Activated T-cell treated with anti-CD3 and anti-CD28 coated beads, Interleukin-2, amount 50 U/mL, for 72 hours (primary cell): ENCODE measurements at regions not wholly inside any gene's neighbourhood (a gene's known extent, or its start where the extent isn't known, plus 50 kb on each side); places are given as distances from the start of the nearest gene placed in this dataset.

Source experiments
- ATAC-seq, 2 donors: fragments of 150-1000 bp; cut with Tn5 transposase; replicated peaks in 1 of 2; 2 replicates each; pipeline ENCODE4 v1.10.0; 2021; ENCODE audit warnings: moderate library complexity in 2 of 2, mild to moderate bottlenecking in 1 of 2
- DNase-seq, 2 donors: peaks; one replicate each; pipeline ENCODE4 v3.0.0; 2021 to 2022; ENCODE audit warnings: mixed read lengths in 1 of 2
- H3K27ac Mint-ChIP-seq: one replicate; pipeline ENCODE4 v1.8.0; 2022; ENCODE audit warnings: mild to moderate bottlenecking, moderate library complexity, mixed read lengths
- H3K27me3 Mint-ChIP-seq: one replicate; pipeline ENCODE4 v1.8.0; 2022; ENCODE audit warnings: low read depth, mixed read lengths
- H3K36me3 Mint-ChIP-seq, 2 donors: one replicate each; pipeline ENCODE4 v1.8.0; 2022; ENCODE audit warnings: mixed read lengths in 2 of 2, mild to moderate bottlenecking in 1 of 2; ENCODE audit not compliant: insufficient read depth in 2 of 2
- H3K4me1 Mint-ChIP-seq: one replicate; pipeline ENCODE4 v1.8.0; 2022; ENCODE audit warnings: low read depth, mixed read lengths
- H3K4me3 Mint-ChIP-seq, 2 donors: one replicate each; pipeline ENCODE4 v1.8.0; 2022; ENCODE audit warnings: mild to moderate bottlenecking in 2 of 2, mixed read lengths in 2 of 2, moderate library complexity in 2 of 2
- H3K9me3 Mint-ChIP-seq, 2 donors: one replicate each; pipeline ENCODE4 v1.8.0; 2022; ENCODE audit warnings: mixed read lengths in 2 of 2

GRCh38 chr10:3549118-3549517 is 235.9 kb downstream of the KLF6 start:
- no peak for ATAC-seq
- Mint-ChIP-seq H3K4me3 (no peak overlapping the region), H3K4me1 (peaks cover 1% of the 10 kb centered on the region)

GRCh38 chr10:3548702-3549101 is 236.3 kb downstream of the KLF6 start:
- ATAC-seq (no peak), DNase-seq (no peak)
- H3K4me1 Mint-ChIP-seq = no peaks in the 10 kb centered on the region
- H3K27ac Mint-ChIP-seq = no peak overlapping the region
- no peak overlapping the region for H3K4me3 Mint-ChIP-seq
- peaks cover 0 to 3% of the 10 kb centered on the region in 2 donors for H3K9me3 Mint-ChIP-seq
- no peaks in the 10 kb centered on the region for H3K36me3 Mint-ChIP-seq
- H3K27me3 Mint-ChIP-seq = peaks cover 15% of the 10 kb centered on the region

More at GRCh38 chr10:3549118-3549517, 235.9 kb downstream of the KLF6 start:
- Mint-ChIP-seq H3K9me3 (peaks cover 0 to 3% of the 10 kb centered on the region in 2 donors), H3K27ac (no peak overlapping the region), H3K36me3 (no peaks in the 10 kb centered on the region), H3K27me3 (peaks cover 15% of the 10 kb centered on the region)
- DNase-seq = no peak

- H3K4me3 Mint-ChIP-seq = no peak overlapping the region
- no peaks in the 10 kb centered on the region for H3K4me1 Mint-ChIP-seq
- H3K27ac Mint-ChIP-seq = no peak overlapping the region
- H3K27me3 Mint-ChIP-seq = peaks cover 15% of the 10 kb centered on the region
- H3K9me3 Mint-ChIP-seq = peaks cover 0 to 3% of the 10 kb centered on the region in 2 donors
- no peaks in the 10 kb centered on the region for H3K36me3 Mint-ChIP-seq
- DNase-seq (no peak), ATAC-seq (no peak)
These were observed 236.9 kb downstream of the KLF6 start for GRCh38 chr10:3548076-3548475.

- Mint-ChIP-seq H3K27me3 (peaks cover 25% of the 10 kb centered on the region), H3K27ac (no peak overlapping the region), H3K4me1 (no peaks in the 10 kb centered on the region), H3K4me3 (no peak overlapping the region), H3K9me3 (peaks cover 0 to 3% of the 10 kb centered on the region in 2 donors), H3K36me3 (no peaks in the 10 kb centered on the region)
- no peak for DNase-seq
- ATAC-seq = no peak
These were observed 240.4 kb downstream of the KLF6 start for GRCh38 chr10:3544561-3544960.

- DNase-seq (no peak), ATAC-seq (no peak)
- H3K9me3 Mint-ChIP-seq = peaks cover 0 to 3% of the 10 kb centered on the region in 2 donors
- peaks cover 6% of the 10 kb centered on the region for H3K4me1 Mint-ChIP-seq
- H3K36me3 Mint-ChIP-seq = no peaks in the 10 kb centered on the region
- H3K27me3 Mint-ChIP-seq = peaks cover 10% of the 10 kb centered on the region
- H3K27ac Mint-ChIP-seq = no peak overlapping the region
- H3K4me3 Mint-ChIP-seq = no peak overlapping the region
These were observed 242.8 kb downstream of the KLF6 start for GRCh38 chr10:3542185-3542611.

GRCh38 chr10:3539696-3540383 is 245.2 kb downstream of the KLF6 start:
- peaks cover 10% of the 10 kb centered on the region for H3K27me3 Mint-ChIP-seq
- H3K9me3 Mint-ChIP-seq = no peaks in the 10 kb centered on the region
- ATAC-seq (no peak), DNase-seq (no peak)
- H3K4me1 Mint-ChIP-seq = peaks cover 6% of the 10 kb centered on the region
- H3K27ac Mint-ChIP-seq = no peak overlapping the region
- H3K36me3 Mint-ChIP-seq = no peaks in the 10 kb centered on the region
- no peak overlapping the region for H3K4me3 Mint-ChIP-seq

GRCh38 chr10:3538656-3539531 is 246.1 kb downstream of the KLF6 start:
- ATAC-seq = peak in 1 of 2 donors; percentile 31
- peak; percentile 4 to 15 for DNase-seq
- Mint-ChIP-seq H3K36me3 (no peaks in the 10 kb centered on the region), H3K27me3 (peaks cover 10% of the 10 kb centered on the region), H3K4me1 (peaks cover 6% of the 10 kb centered on the region), H3K4me3 (no peak overlapping the region), H3K27ac (no peak overlapping the region), H3K9me3 (no peaks in the 10 kb centered on the region)

GRCh38 chr10:3538291-3538655 is 246.7 kb downstream of the KLF6 start:
- ATAC-seq (no peak), DNase-seq (no peak)
- peaks cover 6% of the 10 kb centered on the region for H3K4me1 Mint-ChIP-seq
- no peaks in the 10 kb centered on the region for H3K9me3 Mint-ChIP-seq
- no peak overlapping the region for H3K4me3 Mint-ChIP-seq
- no peak overlapping the region for H3K27ac Mint-ChIP-seq
- H3K27me3 Mint-ChIP-seq = peaks cover 10% of the 10 kb centered on the region
- H3K36me3 Mint-ChIP-seq = no peaks in the 10 kb centered on the region

GRCh38 chr10:3537518-3537917 is 247.5 kb downstream of the KLF6 start:
- H3K4me1 Mint-ChIP-seq = peaks cover 6% of the 10 kb centered on the region
- H3K27ac Mint-ChIP-seq = no peak overlapping the region
- ATAC-seq (no peak), DNase-seq (no peak)
- no peaks in the 10 kb centered on the region for H3K36me3 Mint-ChIP-seq
- peaks cover 5% of the 10 kb centered on the region for H3K27me3 Mint-ChIP-seq
- H3K4me3 Mint-ChIP-seq = no peak overlapping the region
- no peaks in the 10 kb centered on the region for H3K9me3 Mint-ChIP-seq

GRCh38 chr10:3535001-3535400 is 250.0 kb downstream of the KLF6 start:
- Mint-ChIP-seq H3K36me3 (no peaks in the 10 kb centered on the region), H3K4me1 (peaks cover 6% of the 10 kb centered on the region), H3K9me3 (no peaks in the 10 kb centered on the region), H3K4me3 (no peak overlapping the region), H3K27ac (no peak overlapping the region), H3K27me3 (no peaks in the 10 kb centered on the region)
- ATAC-seq = no peak
- DNase-seq = no peak

GRCh38 chr10:3534433-3534832 is 250.6 kb downstream of the KLF6 start:
- DNase-seq (no peak), ATAC-seq (no peak)
- Mint-ChIP-seq H3K36me3 (no peaks in the 10 kb centered on the region), H3K27me3 (no peaks in the 10 kb centered on the region), H3K4me3 (no peak overlapping the region), H3K4me1 (peaks cover 6% of the 10 kb centered on the region), H3K9me3 (no peaks in the 10 kb centered on the region), H3K27ac (no peak overlapping the region)

- H3K4me1 Mint-ChIP-seq = no peaks in the 10 kb centered on the region
- ATAC-seq (no peak), DNase-seq (no peak)
- H3K9me3 Mint-ChIP-seq = no peaks in the 10 kb centered on the region
- no peak overlapping the region for H3K27ac Mint-ChIP-seq
- H3K4me3 Mint-ChIP-seq = no peak overlapping the region
- no peaks in the 10 kb centered on the region for H3K27me3 Mint-ChIP-seq
- H3K36me3 Mint-ChIP-seq = no peaks in the 10 kb centered on the region
These were observed 251.7 kb downstream of the KLF6 start for GRCh38 chr10:3533296-3533695.

- H3K27me3 Mint-ChIP-seq = no peaks in the 10 kb centered on the region
- no peak overlapping the region for H3K4me3 Mint-ChIP-seq
- no peak overlapping the region for H3K27ac Mint-ChIP-seq
- ATAC-seq (no peak), DNase-seq (no peak)
- H3K9me3 Mint-ChIP-seq = no peaks in the 10 kb centered on the region
- H3K4me1 Mint-ChIP-seq = no peaks in the 10 kb centered on the region
- no peaks in the 10 kb centered on the region for H3K36me3 Mint-ChIP-seq
These were observed 252.4 kb downstream of the KLF6 start for GRCh38 chr10:3532644-3533043.
